Panc1 (cell line): ENCODE measurements at regions not wholly inside any gene's neighbourhood (a gene's known extent, or its start where the extent isn't known, plus 50 kb on each side); places are given as distances from the start of the nearest gene placed in this dataset.
"Not testable (repeated sequence)": the region's sequence is repeated elsewhere in the genome, so short reads cannot be mapped to it uniquely, and the experiment has no call there.

Experiments
- ATAC-seq: fragments of 200-7000 bp; cut with Tn5 transposase; 2 replicates; pipeline ENCODE4 v1.9.1; 2020; ENCODE audit warnings: mild to moderate bottlenecking, moderate library complexity
- BruUV-seq: library from RNA; stranded (reverse); fragments of 400-500 nt; replicated peaks from 2 replicates; lab custom pipeline; 2021; lab: Mats Ljungman, UMichigan
- CTCF ChIA-PET: fragments of 300-600 bp; sonication (Branson Sonifier 250); formaldehyde crosslinking; loops from one replicate; lab custom pipeline; 2022; ENCODE audit warnings: antibody characterized with exemption; lab: Charles Lee
- POLR2A ChIA-PET: fragments of 300-600 bp; sonication (Branson Sonifier 250); formaldehyde crosslinking; loops from one replicate; lab custom pipeline; 2022; ENCODE audit warnings: antibody characterized with exemption; lab: Charles Lee
- DNase-seq: peaks from one replicate; pipeline ENCODE4 v3.0.0-alpha.2; 2010; ENCODE audit warnings: low read depth, low spot score
- H3K27ac ChIP-seq: 2 replicates; pipeline ENCODE4 v1.5.1; 2011; ENCODE audit warnings: mild to moderate bottlenecking, low read length, inconsistent platforms
- H3K27me3 ChIP-seq: fragments of 200-500 bp; sonication (Bioruptor generic); 2 replicates; pipeline ENCODE4 v1.6.0; 2014; ENCODE audit warnings: low read length, inconsistent platforms; ENCODE audit not compliant: control insufficient read depth, insufficient read depth
- H3K36me3 ChIP-seq: fragments of 200-500 bp; sonication (Bioruptor generic); 2 replicates; pipeline ENCODE4 v1.5.1; 2014; ENCODE audit warnings: inconsistent platforms, mild to moderate bottlenecking, low read length, moderate library complexity; ENCODE audit not compliant: control insufficient read depth, insufficient read depth
- H3K4me1 ChIP-seq: 2 replicates; pipeline ENCODE4 v1.5.1; 2011; ENCODE audit warnings: inconsistent platforms, mild to moderate bottlenecking, low read length, moderate library complexity; ENCODE audit not compliant: control insufficient read depth, insufficient read depth
- H3K4me3 ChIP-seq, 2 experiments: 2 replicates each; pipeline ENCODE4 v1.5.1; 2011 to 2012; ENCODE audit warnings: low read depth in 2 of 2, low read length in 2 of 2, mild to moderate bottlenecking in 2 of 2, inconsistent platforms in 1 of 2, moderate library complexity in 1 of 2
- H3K9me3 ChIP-seq: fragments of 200-500 bp; sonication (Bioruptor generic); 2 replicates; pipeline ENCODE4 v1.5.1; 2014; ENCODE audit warnings: low read depth, mild to moderate bottlenecking, inconsistent platforms, low read length, moderate library complexity; ENCODE audit not compliant: control insufficient read depth, insufficient read depth
- CTCF ChIP-seq: fragments of 450-650 bp; IDR thresholded peaks from 2 replicates; pipeline ENCODE4 v1.5.1; 2017; ENCODE audit warnings: mild to moderate bottlenecking
- POLR2AphosphoS5 ChIP-seq: IDR thresholded peaks from 2 replicates; pipeline ENCODE4 v1.6.1; 2012; ENCODE audit warnings: mild to moderate bottlenecking, low read depth, low read length, moderate library complexity
- REST ChIP-seq, 2 experiments: IDR thresholded peaks; 2 replicates each; pipeline ENCODE4 v1.6.1; 2011 to 2012; ENCODE audit warnings: low read depth in 2 of 2, control low read depth in 1 of 2, low read length in 1 of 2, mild to moderate bottlenecking in 1 of 2, moderate library complexity in 1 of 2; ENCODE audit not compliant: insufficient read depth in 1 of 2
- SIN3A ChIP-seq: IDR thresholded peaks from 2 replicates; pipeline ENCODE4 v1.6.1; 2012; ENCODE audit warnings: low read depth, mild to moderate bottlenecking, low read length, moderate library complexity, borderline replicate concordance; ENCODE audit not compliant: insufficient read depth
- TCF7L2 ChIP-seq: IDR thresholded peaks from 2 replicates; pipeline ENCODE4 v1.6.1; 2011; ENCODE audit warnings: mild to moderate bottlenecking, low read depth, low read length, inconsistent platforms
- in situ Hi-C: cut with HindIII; loops from 2 replicates; pipeline ENCODE4 v1.10.0; 2016; ENCODE audit warnings: low sequenced_read_pairs, low pct_unique_long_range_greater_than_20kb
- intact Hi-C: fragments of 100-400 bp; cut with micrococcal nuclease; formaldehyde crosslinking; loops from one replicate; pipeline ENCODE4 v1.10.0; 2022; ENCODE audit not compliant: unreplicated experiment

DNA sequence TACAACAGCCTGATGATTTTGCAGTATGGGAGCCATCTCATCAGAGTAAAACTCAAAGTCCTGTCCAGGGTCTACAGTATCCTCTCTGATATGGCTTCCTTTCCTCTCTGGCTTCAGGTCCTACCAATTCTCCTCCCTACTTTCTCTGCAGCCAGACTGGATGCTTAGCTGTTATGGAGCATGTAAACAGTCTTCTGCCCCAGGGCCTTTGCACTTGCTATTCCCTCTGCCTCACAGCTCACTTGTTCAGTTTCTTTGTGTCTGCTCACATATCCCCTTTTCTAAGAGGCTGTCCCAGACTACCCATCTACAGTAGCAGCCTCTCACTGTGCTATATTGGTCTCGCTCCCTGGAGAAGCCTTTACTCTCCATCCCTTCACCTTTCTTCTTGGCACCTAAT, 62.2 kb downstream of the TLNRD1 start:
- POLR2A ChIA-PET, result no interaction called here
- no TSS peak for BruUV-seq
- H3K4me3 ChIP-seq, result no peak overlapping the region
- H3K27ac ChIP-seq, result no peak overlapping the region
- intact Hi-C loops (no loop called here), in situ Hi-C loops (no loop called here)
- ATAC-seq (no peak), DNase-seq (no peak)
- H3K36me3 ChIP-seq, result no peaks in the 10 kb centered on the region
- no peaks in the 10 kb centered on the region for H3K4me1 ChIP-seq
- no peaks in the 10 kb centered on the region for H3K27me3 ChIP-seq
- TF ChIP-seq SIN3A (no peak), REST (IDR thresholded peaks at IDR 0.05; ENCODE audit: insufficient read depth in 1 of 2, low read depth in 2 of 2, low read length in 1 of 2) (no peak), TCF7L2 (no peak), CTCF (no peak), POLR2AphosphoS5 (no peak)
- CTCF ChIA-PET, result no interaction called here
- no peaks in the 10 kb centered on the region for H3K9me3 ChIP-seq

- DNase-seq, result no peak
- intact Hi-C loops, result no loop called here
- H3K9me3 ChIP-seq, result no peaks in the 10 kb centered on the region
- ChIA-PET POLR2A (no interaction called here), CTCF (no interaction called here)
- H3K36me3 ChIP-seq, result no peaks in the 10 kb centered on the region
- no peak for ATAC-seq
- H3K27ac ChIP-seq, result no peak overlapping the region
- no peaks in the 10 kb centered on the region for H3K27me3 ChIP-seq
- BruUV-seq, result no TSS peak
- in situ Hi-C loops, result no loop called here
- no peaks in the 10 kb centered on the region for H3K4me1 ChIP-seq
- TF ChIP-seq CTCF, result no peak
- no peak for TF ChIP-seq REST (IDR thresholded peaks at IDR 0.05; ENCODE audit: insufficient read depth in 1 of 2, low read depth in 2 of 2, low read length in 1 of 2)
- TF ChIP-seq TCF7L2, result no peak
- no peak for TF ChIP-seq POLR2AphosphoS5
- TF ChIP-seq SIN3A, result no peak
- no peak overlapping the region for H3K4me3 ChIP-seq
These were observed 63.5 kb downstream of the TLNRD1 start for GRCh38 chr15:81064253-81064652.

- H3K36me3 ChIP-seq, BruUV-seq, in situ Hi-C loops, H3K4me3 ChIP-seq, CTCF ChIA-PET, DNase-seq, H3K27me3 ChIP-seq, H3K4me1 ChIP-seq, H3K27ac ChIP-seq, intact Hi-C loops, ATAC-seq, H3K9me3 ChIP-seq: not testable (repeated sequence)
- POLR2A ChIA-PET, result interaction anchor here (0.7 kb wide), 1 partner anchor 28 kb away, joined by 13 read pairs; no protein-coding TSS in a partner anchor
These were observed 66.5 kb upstream of the CFAP161 start for GRCh38 chr15:81067567-81067966.
